ENCODE measurements at regions not wholly inside any gene's neighbourhood (a gene's known extent, or its start where the extent isn't known, plus 50 kb on each side); places are given as distances from the start of the nearest gene placed in this dataset.

DNA sequence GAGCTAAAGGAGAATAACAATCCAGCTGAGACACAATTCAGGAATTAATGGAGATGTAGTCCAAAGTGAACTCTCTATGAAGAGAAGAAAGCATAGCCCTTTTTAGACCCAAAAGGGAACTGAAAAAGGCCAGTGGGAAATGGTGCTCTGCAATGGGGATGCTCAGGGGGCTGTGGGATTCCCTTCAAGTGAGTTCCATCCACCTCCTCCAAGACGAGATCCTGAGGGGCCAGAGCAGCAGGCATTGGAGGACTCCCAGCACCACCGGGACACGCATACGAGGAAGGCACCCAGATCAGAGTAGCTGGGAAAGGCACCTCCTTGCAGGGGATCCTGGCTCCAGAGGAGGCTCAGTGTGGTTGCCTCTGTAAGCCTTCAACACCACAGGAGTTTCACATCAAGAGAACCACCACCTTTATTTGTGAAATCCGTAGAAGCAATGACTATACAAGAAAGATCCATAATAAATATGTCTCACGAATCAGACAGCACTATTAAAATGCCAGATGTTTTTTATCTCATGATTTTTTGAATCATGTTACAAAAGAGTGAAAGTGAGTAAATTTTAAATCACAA, 288.2 kb downstream of the MED10 start:
- H3K4me3 ChIP-seq (ENCODE audit: low read length), result no peak overlapping the region
- H3K27me3 ChIP-seq (replicated peaks; ENCODE audit: insufficient read depth, low read length), result no peaks in the 10 kb centered on the region
- H3K27ac ChIP-seq (ENCODE audit: low read length), result no peak overlapping the region
- no peaks in the 10 kb centered on the region for H3K9me2 ChIP-seq (replicated peaks; ENCODE audit: insufficient read depth, low read length)
- no peaks in the 10 kb centered on the region for H3K79me2 ChIP-seq (ENCODE audit: low read length)
- no peak for DNase-seq
- H3K36me3 ChIP-seq (replicated peaks; ENCODE audit: insufficient read depth, low read length), result no peaks in the 10 kb centered on the region
- no peak overlapping the region for H3K4me2 ChIP-seq (ENCODE audit: low read depth, low read length)
- H2AFZ ChIP-seq (ENCODE audit: low read length), result no peak overlapping the region
- no peaks in the 10 kb centered on the region for H3F3A ChIP-seq (ENCODE audit: insufficient read depth, low read length)
- no peaks in the 10 kb centered on the region for H3K9me3 ChIP-seq (replicated peaks; ENCODE audit: insufficient read depth, low read length)
- H3K4me1 ChIP-seq (ENCODE audit: low read length), result no peaks in the 10 kb centered on the region
- TF ChIP-seq EZH2phosphoT487 (IDR thresholded peaks at IDR 0.05; ENCODE audit: low read length) (no peak), EZH2 (optimal IDR thresholded peaks at IDR 0.05; ENCODE audit: low read depth, low read length) (no peak), CTCF (IDR thresholded peaks at IDR 0.05; ENCODE audit: low read length) (no peak)
- H4K20me1 ChIP-seq (ENCODE audit: insufficient read depth, low read length), result no peaks in the 10 kb centered on the region
- no peak overlapping the region for H3K9ac ChIP-seq (ENCODE audit: low read length)

GRCh38 chr5:6088706-6089105, 289.6 kb downstream of the MED10 start:
- Histone ChIP-seq H3K4me2 (ENCODE audit: low read depth, low read length) (no peak overlapping the region), H3K36me3 (replicated peaks; ENCODE audit: insufficient read depth, low read length) (no peaks in the 10 kb centered on the region), H3K9me2 (replicated peaks; ENCODE audit: insufficient read depth, low read length) (no peaks in the 10 kb centered on the region), H2AFZ (ENCODE audit: low read length) (no peak overlapping the region), H3K9ac (ENCODE audit: low read length) (no peak overlapping the region), H3K27ac (ENCODE audit: low read length) (no peak overlapping the region), H3K4me1 (ENCODE audit: low read length) (no peaks in the 10 kb centered on the region), H4K20me1 (ENCODE audit: insufficient read depth, low read length) (no peaks in the 10 kb centered on the region), H3K4me3 (ENCODE audit: low read length) (no peak overlapping the region), H3K27me3 (replicated peaks; ENCODE audit: insufficient read depth, low read length) (no peaks in the 10 kb centered on the region), H3K79me2 (ENCODE audit: low read length) (no peaks in the 10 kb centered on the region), H3F3A (ENCODE audit: insufficient read depth, low read length) (no peaks in the 10 kb centered on the region), H3K9me3 (replicated peaks; ENCODE audit: insufficient read depth, low read length) (no peaks in the 10 kb centered on the region)
- no peak for TF ChIP-seq CTCF (IDR thresholded peaks at IDR 0.05; ENCODE audit: low read length)
- TF ChIP-seq EZH2 (optimal IDR thresholded peaks at IDR 0.05; ENCODE audit: low read depth, low read length), result no peak
- TF ChIP-seq EZH2phosphoT487 (IDR thresholded peaks at IDR 0.05; ENCODE audit: low read length), result no peak
- no peak for DNase-seq

DNA sequence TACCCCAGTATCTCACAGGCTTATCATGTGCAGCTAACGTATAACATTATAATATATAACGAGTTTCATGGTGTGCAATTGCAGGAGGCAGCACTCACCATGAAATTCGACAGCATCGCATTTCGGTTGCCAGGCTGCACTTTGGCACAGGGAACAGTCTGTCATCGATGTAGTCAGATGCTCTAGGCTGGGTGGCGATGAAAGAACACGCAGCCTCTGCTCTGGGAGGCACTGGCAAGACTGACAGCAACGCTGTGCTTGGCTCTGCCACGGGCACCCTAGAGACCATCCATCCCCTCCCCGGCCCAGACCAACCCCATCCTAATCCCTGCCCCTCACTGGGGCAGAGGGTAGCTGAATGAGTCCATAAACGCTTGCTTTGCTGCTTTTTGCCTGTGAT, 290.8 kb downstream of the MED10 start:
- no peaks in the 10 kb centered on the region for H3K9me2 ChIP-seq (replicated peaks; ENCODE audit: insufficient read depth, low read length)
- TF ChIP-seq EZH2phosphoT487 (IDR thresholded peaks at IDR 0.05; ENCODE audit: low read length) (no peak), CTCF (IDR thresholded peaks at IDR 0.05; ENCODE audit: low read length) (no peak), EZH2 (optimal IDR thresholded peaks at IDR 0.05; ENCODE audit: low read depth, low read length) (no peak)
- H4K20me1 ChIP-seq (ENCODE audit: insufficient read depth, low read length), result no peaks in the 10 kb centered on the region
- no peak overlapping the region for H3K27ac ChIP-seq (ENCODE audit: low read length)
- H3K4me3 ChIP-seq (ENCODE audit: low read length), result no peak overlapping the region
- no peaks in the 10 kb centered on the region for H3F3A ChIP-seq (ENCODE audit: insufficient read depth, low read length)
- H3K4me1 ChIP-seq (ENCODE audit: low read length), result no peaks in the 10 kb centered on the region
- no peaks in the 10 kb centered on the region for H3K79me2 ChIP-seq (ENCODE audit: low read length)
- no peaks in the 10 kb centered on the region for H3K9me3 ChIP-seq (replicated peaks; ENCODE audit: insufficient read depth, low read length)
- H3K4me2 ChIP-seq (ENCODE audit: low read depth, low read length), result no peak overlapping the region
- H3K36me3 ChIP-seq (replicated peaks; ENCODE audit: insufficient read depth, low read length), result no peaks in the 10 kb centered on the region
- H3K9ac ChIP-seq (ENCODE audit: low read length), result no peak overlapping the region
- no peaks in the 10 kb centered on the region for H3K27me3 ChIP-seq (replicated peaks; ENCODE audit: insufficient read depth, low read length)
- no peak overlapping the region for H2AFZ ChIP-seq (ENCODE audit: low read length)
- DNase-seq, result no peak

Data from MM.1S (cell line).